ENCODE measurements at regions not wholly inside any gene's neighbourhood (a gene's known extent, or its start where the extent isn't known, plus 50 kb on each side); places are given as distances from the start of the nearest gene placed in this dataset.
"Not testable (repeated sequence)": the region's sequence is repeated elsewhere in the genome, so short reads cannot be mapped to it uniquely, and the experiment has no call there.

DNA sequence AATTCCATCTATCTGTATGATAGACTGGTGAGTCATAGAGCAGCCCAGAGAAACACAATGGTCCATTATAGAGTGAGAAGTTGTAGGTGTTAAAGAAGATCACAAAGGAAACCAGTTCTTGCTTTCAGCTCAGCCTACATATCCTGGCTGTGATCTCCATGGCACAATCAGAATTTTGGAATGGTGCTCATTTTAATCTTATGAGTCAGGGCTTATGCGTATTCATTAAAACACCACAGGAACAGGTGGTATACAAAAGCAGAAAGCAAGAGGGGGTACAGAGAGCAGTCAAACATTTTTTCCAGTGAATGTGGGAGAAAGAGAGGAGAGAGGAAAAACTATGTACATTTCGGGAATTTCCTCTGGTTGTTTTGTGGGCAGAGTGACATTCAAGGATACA is 126.9 kb downstream of the MFAP3L start:
- H3K27me3 ChIP-seq, result no peaks in the 10 kb centered on the region
- H3K36me3 ChIP-seq, result no peaks in the 10 kb centered on the region
- no peaks in the 10 kb centered on the region for H3K9me3 ChIP-seq
- no peak overlapping the region for H3K9ac ChIP-seq
- no peaks in the 10 kb centered on the region for H3K4me1 ChIP-seq
- H4K20me1 ChIP-seq, result no peaks in the 10 kb centered on the region
- TF ChIP-seq Cebpa-rat (IDR thresholded peaks at IDR 0.05), result no peak
- no peak overlapping the region for H3K27ac ChIP-seq
- H3K4me3 ChIP-seq, result no peak overlapping the region
- no peak overlapping the region for H3K4me2 ChIP-seq

DNA sequence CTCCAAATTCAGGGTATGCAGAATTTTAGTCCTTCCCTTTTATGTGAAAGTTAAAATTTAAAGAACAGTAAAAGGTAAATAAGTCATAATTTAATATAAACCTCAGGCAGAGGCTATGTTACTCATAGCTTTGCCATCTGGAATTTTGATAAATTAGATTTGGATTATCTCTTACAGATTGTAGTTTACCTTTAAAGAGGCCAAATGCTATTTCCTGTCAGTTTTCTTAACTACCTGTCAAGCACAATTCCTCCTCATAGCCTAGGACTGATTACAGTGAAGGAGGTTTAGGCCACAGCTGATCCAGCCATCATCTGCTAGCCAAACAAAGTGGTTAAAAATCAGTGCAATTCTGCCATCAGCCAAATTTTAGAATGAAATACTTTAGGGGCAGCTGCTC is 128.1 kb downstream of the MFAP3L start:
- no peak for TF ChIP-seq Cebpa-rat (IDR thresholded peaks at IDR 0.05)
- no peaks in the 10 kb centered on the region for H4K20me1 ChIP-seq

DNA sequence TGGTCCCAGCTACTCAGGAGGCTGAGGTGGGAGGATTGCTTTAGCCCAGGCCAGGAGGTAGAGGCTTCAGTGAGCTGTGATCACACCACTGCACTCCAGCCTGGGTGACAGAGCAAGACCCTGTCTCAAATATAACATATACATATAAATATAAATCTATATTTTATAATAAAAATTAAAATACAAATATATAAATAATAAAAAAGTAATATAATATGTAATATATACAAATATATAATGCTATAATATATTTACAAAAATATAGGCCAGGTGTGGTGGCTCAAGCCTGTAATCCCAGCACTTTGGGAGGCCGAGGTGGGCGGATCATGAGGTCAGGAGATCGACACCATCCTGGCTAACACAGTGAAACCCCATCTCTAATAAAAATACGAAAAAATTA is 131.4 kb downstream of the MFAP3L start:
- H4K20me1 ChIP-seq, H3K4me2 ChIP-seq, H3K36me3 ChIP-seq, H3K4me3 ChIP-seq, H3K27me3 ChIP-seq, H3K4me1 ChIP-seq, H3K27ac ChIP-seq, H3K9ac ChIP-seq, H3K9me3 ChIP-seq: not testable (repeated sequence)

More for the DNA sequence above, 128.1 kb downstream of the MFAP3L start:
- Histone ChIP-seq H3K4me1 (no peaks in the 10 kb centered on the region), H3K9ac (no peak overlapping the region), H3K4me2 (no peak overlapping the region), H3K27ac (no peak overlapping the region), H3K36me3 (no peaks in the 10 kb centered on the region), H3K4me3 (no peak overlapping the region), H3K9me3 (no peaks in the 10 kb centered on the region), H3K27me3 (no peaks in the 10 kb centered on the region)

DNA sequence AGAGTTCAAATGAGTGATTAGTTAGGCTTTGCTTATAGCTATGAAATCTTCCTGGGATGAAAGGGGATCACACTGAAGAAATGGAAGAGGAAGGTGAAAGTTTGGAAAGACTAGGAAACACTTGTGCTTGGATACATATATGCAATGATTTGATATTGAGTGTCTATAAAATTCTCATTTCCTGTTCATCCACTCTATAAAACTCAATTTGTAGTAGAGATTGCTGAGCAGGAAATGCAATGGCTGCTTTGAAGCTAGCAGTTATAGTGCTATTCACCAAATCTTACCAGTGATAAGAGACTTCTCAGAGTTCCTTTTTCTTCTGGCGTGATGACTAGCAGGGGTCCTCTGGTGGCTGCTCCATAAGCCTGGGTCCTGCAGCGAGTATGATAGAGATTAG is 128.1 kb upstream of the HPF1 start:
- Histone ChIP-seq H3K4me1 (no peaks in the 10 kb centered on the region), H3K27me3 (no peaks in the 10 kb centered on the region), H3K9me3 (peaks cover 4% of the 10 kb centered on the region; the same call in 1 of the 2 replicates), H4K20me1 (no peaks in the 10 kb centered on the region), H3K36me3 (no peaks in the 10 kb centered on the region), H3K27ac (no peak overlapping the region), H3K4me3 (no peak overlapping the region), H3K9ac (no peak overlapping the region), H3K4me2 (no peak overlapping the region)
- no peak for TF ChIP-seq Cebpa-rat (IDR thresholded peaks at IDR 0.05)

DNA sequence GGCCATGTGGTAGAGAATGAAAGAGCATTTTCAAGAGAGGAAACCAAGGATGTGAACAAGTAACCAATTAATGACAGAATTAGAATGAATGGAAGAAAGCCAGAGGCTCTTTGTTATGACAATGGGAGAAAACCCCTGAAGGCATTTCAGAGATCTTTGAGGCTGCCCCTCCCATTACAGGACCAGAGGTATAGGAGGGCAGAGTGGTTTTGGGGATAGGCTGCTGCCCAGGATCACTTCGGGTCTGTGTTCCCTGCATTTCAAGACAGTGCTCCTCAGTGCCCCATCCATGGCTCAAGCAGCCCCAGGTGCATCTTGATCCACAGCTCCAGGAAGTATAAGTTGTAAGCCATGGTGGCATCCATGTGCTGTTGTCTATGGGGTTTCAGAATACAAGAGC is 124.0 kb upstream of the HPF1 start:
- H4K20me1 ChIP-seq, result no peaks in the 10 kb centered on the region
- H3K9ac ChIP-seq, result no peak overlapping the region

DNA sequence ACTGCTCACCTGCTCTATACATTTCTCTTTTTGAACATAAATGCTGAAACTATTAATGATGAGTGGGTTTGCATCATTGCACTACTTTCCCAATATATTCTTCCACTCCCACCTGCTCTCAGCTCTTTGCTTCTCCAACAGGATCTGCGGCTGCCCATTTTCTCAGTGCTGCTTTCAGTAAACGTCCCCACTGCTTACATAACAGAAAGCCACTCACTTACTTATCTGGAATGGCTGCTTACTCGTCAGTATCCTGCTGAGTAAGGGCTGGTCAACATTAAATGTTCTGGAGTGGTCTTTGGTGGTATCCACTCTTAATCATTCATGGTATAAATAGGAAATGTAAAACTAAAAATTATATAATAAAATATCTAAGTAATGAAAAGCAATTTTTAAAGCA is 112.8 kb upstream of the HPF1 start:
- Histone ChIP-seq H3K36me3 (no peaks in the 10 kb centered on the region), H3K4me2 (no peak overlapping the region), H3K4me3 (no peak overlapping the region), H4K20me1 (no peaks in the 10 kb centered on the region), H3K4me1 (no peaks in the 10 kb centered on the region), H3K9me3 (no peaks in the 10 kb centered on the region), H3K27ac (no peak overlapping the region), H3K9ac (no peak overlapping the region), H3K27me3 (no peaks in the 10 kb centered on the region)
- TF ChIP-seq Cebpa-rat (IDR thresholded peaks at IDR 0.05), result no peak

More for the DNA sequence above, 124.0 kb upstream of the HPF1 start:
- Histone ChIP-seq H3K4me1 (no peaks in the 10 kb centered on the region), H3K27me3 (no peaks in the 10 kb centered on the region), H3K4me2 (no peak overlapping the region), H3K36me3 (no peaks in the 10 kb centered on the region), H3K9me3 (no peaks in the 10 kb centered on the region), H3K27ac (no peak overlapping the region), H3K4me3 (no peak overlapping the region)
- TF ChIP-seq Cebpa-rat (IDR thresholded peaks at IDR 0.05), result no peak

DNA sequence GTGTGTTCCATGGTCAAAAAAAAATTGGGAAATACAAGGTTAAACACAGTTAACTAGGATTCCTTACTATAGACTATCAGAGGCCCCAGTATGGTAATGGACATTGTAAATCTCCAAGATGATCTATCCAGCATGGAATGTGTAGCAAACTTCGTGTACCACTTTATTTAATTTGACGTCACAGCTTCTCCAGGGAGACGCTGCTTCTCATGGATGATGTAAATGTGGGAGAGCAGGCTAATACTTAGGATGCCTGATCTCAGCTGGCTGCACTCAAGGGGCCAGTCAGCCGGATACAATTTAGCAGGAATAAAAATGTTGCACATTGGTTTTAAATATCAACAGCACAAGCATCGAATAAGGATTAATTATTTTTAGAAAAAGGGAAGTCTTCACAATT is 111.7 kb upstream of the HPF1 start:
- no peak for TF ChIP-seq Cebpa-rat (IDR thresholded peaks at IDR 0.05)

DNA sequence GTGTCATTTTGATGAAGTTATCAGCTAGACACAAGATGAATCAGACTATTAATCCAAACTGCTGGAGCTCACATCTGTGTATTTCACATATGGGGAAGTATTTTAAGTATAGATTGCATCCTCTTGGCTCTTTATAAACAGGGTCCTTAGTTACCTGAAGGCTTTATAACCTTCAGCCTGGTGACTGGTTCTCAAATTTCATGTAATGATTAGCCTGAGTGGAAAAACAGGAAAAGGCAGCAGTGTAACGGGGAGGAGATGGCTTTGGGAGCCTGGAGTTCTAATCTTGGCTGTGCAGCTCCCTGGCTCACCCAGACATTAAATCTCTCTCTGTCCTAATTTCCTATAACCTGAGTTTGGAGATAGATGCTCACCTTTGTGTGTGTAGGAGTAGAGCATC is 103.8 kb upstream of the HPF1 start:
- Histone ChIP-seq H4K20me1 (no peaks in the 10 kb centered on the region), H3K9ac (no peak overlapping the region), H3K27me3 (no peaks in the 10 kb centered on the region), H3K4me3 (no peak overlapping the region), H3K9me3 (no peaks in the 10 kb centered on the region), H3K4me2 (no peak overlapping the region), H3K36me3 (no peaks in the 10 kb centered on the region), H3K4me1 (0 out of 2 replicates have a peak, but pooled peaks cover 6% of the 10 kb centered on the region), H3K27ac (no peak overlapping the region)
- no peak for TF ChIP-seq Cebpa-rat (IDR thresholded peaks at IDR 0.05)

More for the DNA sequence above, 111.7 kb upstream of the HPF1 start:
- Histone ChIP-seq H3K36me3 (no peaks in the 10 kb centered on the region), H3K4me2 (no peak overlapping the region), H3K9me3 (no peaks in the 10 kb centered on the region), H3K27ac (no peak overlapping the region), H3K27me3 (no peaks in the 10 kb centered on the region), H3K4me3 (no peak overlapping the region), H3K9ac (no peak overlapping the region), H4K20me1 (no peaks in the 10 kb centered on the region), H3K4me1 (no peaks in the 10 kb centered on the region)

DNA sequence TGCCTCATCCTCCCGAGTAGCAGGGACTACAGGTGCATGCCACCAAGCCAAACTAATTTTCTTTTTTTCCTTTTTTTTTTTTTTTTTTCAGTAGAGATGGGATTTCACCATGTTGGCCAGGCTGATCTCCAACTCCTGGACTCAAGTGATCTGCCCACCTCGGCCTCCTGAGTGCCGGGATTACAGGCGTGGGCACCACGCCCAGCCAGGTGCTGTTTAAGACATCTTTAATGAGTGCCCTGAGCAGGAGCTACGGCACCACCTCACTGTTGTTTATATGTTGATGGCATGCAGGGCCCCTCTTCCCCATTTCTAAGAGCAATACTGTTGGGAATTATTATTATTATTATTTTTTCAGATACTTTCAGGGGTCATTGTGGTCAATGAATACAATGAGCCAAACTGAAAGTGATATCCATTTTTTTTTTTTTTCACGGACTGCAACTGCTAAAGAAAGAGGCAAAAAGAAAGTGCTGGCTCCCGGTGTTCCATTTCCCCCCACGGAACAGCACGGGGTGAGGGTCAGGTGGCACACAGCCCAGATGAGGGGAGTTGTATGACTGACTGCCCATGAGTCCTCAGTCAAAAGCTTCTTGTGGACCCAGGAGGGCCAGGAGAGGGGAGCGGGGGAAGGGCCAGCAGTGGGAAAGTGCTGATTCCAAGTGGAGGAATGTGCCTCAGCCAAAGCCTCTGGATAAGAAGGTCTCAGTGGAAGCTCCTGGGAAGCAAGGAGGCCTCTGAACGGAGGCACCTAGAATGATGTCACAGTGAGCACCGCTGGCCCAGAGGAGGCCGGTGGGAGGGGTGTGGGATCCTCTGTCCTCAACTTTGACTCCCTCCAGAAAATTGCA is 101.8 kb upstream of the HPF1 start:
- H3K9me3 ChIP-seq, result no peaks in the 10 kb centered on the region
- H3K4me3 ChIP-seq, result no peak overlapping the region
- no peak for TF ChIP-seq Cebpa-rat (IDR thresholded peaks at IDR 0.05)
- H3K27ac ChIP-seq, result no peak overlapping the region
- H3K36me3 ChIP-seq, result no peaks in the 10 kb centered on the region
- no peaks in the 10 kb centered on the region for H4K20me1 ChIP-seq
- H3K27me3 ChIP-seq, result no peaks in the 10 kb centered on the region
- H3K4me2 ChIP-seq, result no peak overlapping the region
- H3K4me1 ChIP-seq, result 0 out of 2 replicates have a peak, but pooled peaks cover 6% of the 10 kb centered on the region
- H3K9ac ChIP-seq, result no peak overlapping the region

DNA sequence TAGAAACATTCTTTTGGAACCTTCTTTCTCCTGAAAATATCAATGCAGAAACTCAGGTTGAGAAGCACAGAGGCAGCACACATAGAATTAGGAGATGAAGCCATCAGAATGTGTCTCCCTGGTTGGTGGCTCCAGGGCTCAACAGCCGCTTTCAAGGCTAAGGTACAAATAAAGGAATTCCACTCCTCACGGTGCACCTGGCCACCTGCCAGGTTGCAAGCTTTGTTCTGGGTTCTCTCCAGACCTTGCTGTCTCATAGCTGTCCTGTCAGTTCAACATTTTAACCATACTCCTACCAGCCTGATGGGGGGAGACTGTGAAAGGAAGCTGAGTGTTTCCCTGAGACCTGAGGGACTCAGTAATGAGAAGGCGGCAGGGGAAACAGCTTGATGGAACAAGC is 96.3 kb upstream of the HPF1 start:
- no peak overlapping the region for H3K27ac ChIP-seq
- no peaks in the 10 kb centered on the region for H3K4me1 ChIP-seq
- H4K20me1 ChIP-seq, result no peaks in the 10 kb centered on the region
- no peaks in the 10 kb centered on the region for H3K36me3 ChIP-seq
- H3K4me3 ChIP-seq, result no peak overlapping the region
- no peak overlapping the region for H3K4me2 ChIP-seq
- H3K9me3 ChIP-seq, result no peaks in the 10 kb centered on the region
- no peaks in the 10 kb centered on the region for H3K27me3 ChIP-seq
- H3K9ac ChIP-seq, result no peak overlapping the region
- TF ChIP-seq Cebpa-rat (IDR thresholded peaks at IDR 0.05), result no peak
